ENCODE measurements at regions not wholly inside any gene's neighbourhood (a gene's known extent, or its start where the extent isn't known, plus 50 kb on each side); places are given as distances from the start of the nearest gene placed in this dataset.

DNA sequence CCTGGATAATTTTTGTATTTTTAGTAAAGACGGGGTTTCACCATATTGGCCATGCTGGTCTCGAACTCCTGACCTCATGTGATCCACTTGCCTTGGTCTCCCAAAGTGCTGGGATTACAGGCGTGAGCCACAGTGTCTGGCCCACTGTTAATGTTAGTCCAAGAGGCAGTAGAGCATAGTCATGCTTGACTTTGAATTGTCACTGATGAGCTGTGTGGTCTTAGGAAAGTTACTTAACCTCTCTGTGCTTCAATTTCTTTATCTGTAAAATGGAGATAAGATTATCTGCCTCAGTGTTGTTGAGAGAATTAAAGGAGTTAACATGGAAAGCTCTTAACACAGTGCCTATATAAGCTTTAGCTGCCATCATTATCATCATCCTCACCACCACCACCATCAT lies 78.1 kb downstream of the TBX3 start:
- intact Hi-C loops (cut with micrococcal nuclease) = no loop called here
- H4K20me1 ChIP-seq (replicated peaks; ENCODE audit: control insufficient read depth, extremely low read depth, insufficient read depth, low read length) = no peaks in the 10 kb centered on the region
- H3K9me3 ChIP-seq (replicated peaks; ENCODE audit: control insufficient read depth, insufficient read depth, low read length) = no peaks in the 10 kb centered on the region
- H3K9me1 ChIP-seq (replicated peaks; ENCODE audit: control insufficient read depth, extremely low read depth, insufficient read depth, low read length) = no peaks in the 10 kb centered on the region
- DNase-seq (ENCODE audit: low read depth, low spot score) (no peak), FAIRE-seq (no peak)
- H3K9ac ChIP-seq (replicated peaks; ENCODE audit: extremely low read depth, insufficient read depth, low read length) = no peak overlapping the region
- H2AFZ ChIP-seq (ENCODE audit: low read depth, low read length) = no peak overlapping the region
- CTCF ChIA-PET = no interaction called here
- BruUV-seq (replicated peaks) = no TSS peak
- TF ChIP-seq MYC (IDR thresholded peaks at IDR 0.05; ENCODE audit: low read depth, low read length) (no peak), JUN (IDR thresholded peaks at IDR 0.05; ENCODE audit: borderline replicate concordance, insufficient read depth, insufficient read length, low read depth) (no peak), FOS (IDR thresholded peaks at IDR 0.05; ENCODE audit: borderline replicate concordance, insufficient read depth, low read length) (no peak), POLR2A (IDR thresholded peaks at IDR 0.05; ENCODE audit: low read depth, low read length) (no peak), GATA2 (IDR thresholded peaks at IDR 0.05; ENCODE audit: insufficient read depth, insufficient read length, low read depth, low read length) (no peak), EZH2 (IDR thresholded peaks at IDR 0.05; ENCODE audit: borderline replicate concordance, low read depth, low read length, severe bottlenecking) (no peak), POLR2AphosphoS5 (IDR thresholded peaks at IDR 0.05; ENCODE audit: insufficient read depth, low read depth, low read length) (no peak)
- TF ChIP-seq, protein P1, sequence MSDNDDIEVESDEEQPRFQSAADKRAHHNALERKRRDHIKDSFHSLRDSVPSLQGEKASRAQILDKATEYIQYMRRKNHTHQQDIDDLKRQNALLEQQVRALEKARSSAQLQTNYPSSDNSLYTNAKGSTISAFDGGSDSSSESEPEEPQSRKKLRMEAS (IDR thresholded peaks at IDR 0.05; ENCODE audit: insufficient read depth, insufficient read length) = no peak
- TF ChIP-seq, protein P2, sequence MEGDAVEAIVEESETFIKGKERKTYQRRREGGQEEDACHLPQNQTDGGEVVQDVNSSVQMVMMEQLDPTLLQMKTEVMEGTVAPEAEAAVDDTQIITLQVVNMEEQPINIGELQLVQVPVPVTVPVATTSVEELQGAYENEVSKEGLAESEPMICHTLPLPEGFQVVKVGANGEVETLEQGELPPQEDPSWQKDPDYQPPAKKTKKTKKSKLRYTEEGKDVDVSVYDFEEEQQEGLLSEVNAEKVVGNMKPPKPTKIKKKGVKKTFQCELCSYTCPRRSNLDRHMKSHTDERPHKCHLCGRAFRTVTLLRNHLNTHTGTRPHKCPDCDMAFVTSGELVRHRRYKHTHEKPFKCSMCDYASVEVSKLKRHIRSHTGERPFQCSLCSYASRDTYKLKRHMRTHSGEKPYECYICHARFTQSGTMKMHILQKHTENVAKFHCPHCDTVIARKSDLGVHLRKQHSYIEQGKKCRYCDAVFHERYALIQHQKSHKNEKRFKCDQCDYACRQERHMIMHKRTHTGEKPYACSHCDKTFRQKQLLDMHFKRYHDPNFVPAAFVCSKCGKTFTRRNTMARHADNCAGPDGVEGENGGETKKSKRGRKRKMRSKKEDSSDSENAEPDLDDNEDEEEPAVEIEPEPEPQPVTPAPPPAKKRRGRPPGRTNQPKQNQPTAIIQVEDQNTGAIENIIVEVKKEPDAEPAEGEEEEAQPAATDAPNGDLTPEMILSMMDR (IDR thresholded peaks at IDR 0.05; ENCODE audit: extremely low read depth in 1 of 2, insufficient read depth in 1 of 2, low read depth in 1 of 2, low read length in 2 of 2) = no peak
- H3K27ac ChIP-seq (ENCODE audit: insufficient read depth, low read depth, low read length) = no peak overlapping the region
- no peaks in the 10 kb centered on the region for H3K36me3 ChIP-seq (ENCODE audit: control insufficient read depth in 2 of 2, extremely low read depth in 1 of 2, insufficient read depth in 2 of 2, low read length in 2 of 2)
- no peaks in the 10 kb centered on the region for H3K79me2 ChIP-seq (ENCODE audit: control insufficient read depth, insufficient read depth, low read length)
- no peak overlapping the region for H3K4me2 ChIP-seq (ENCODE audit: insufficient read depth, low read length)
- POLR2A ChIA-PET = no interaction called here
- H3K4me3 ChIP-seq (replicated peaks in 1 of 3; ENCODE audit: insufficient read depth in 1 of 3, low read depth in 1 of 3, low read length in 3 of 3) = no peak overlapping the region
- H3K4me1 ChIP-seq (ENCODE audit: control insufficient read depth, extremely low read depth, insufficient read depth, low read length) = no peaks in the 10 kb centered on the region
- dilution Hi-C loops (cut with MboI; ENCODE audit: extremely low pct_ligation_motif_present, low sequenced_read_pairs) = no loop called here
- H3K27me3 ChIP-seq (ENCODE audit: control insufficient read depth in 2 of 2, insufficient read depth in 2 of 2, low read length in 2 of 2) = no peaks in the 10 kb centered on the region
